IPS-NIHi11 (cell line): ENCODE measurements at regions not wholly inside any gene's neighbourhood (a gene's known extent, or its start where the extent isn't known, plus 50 kb on each side); places are given as distances from the start of the nearest gene placed in this dataset.

Source experiments
- DNase-seq: peaks from one replicate; pipeline ENCODE4 v3.0.0; 2012; ENCODE audit warnings: mixed read lengths, low spot score

DNA sequence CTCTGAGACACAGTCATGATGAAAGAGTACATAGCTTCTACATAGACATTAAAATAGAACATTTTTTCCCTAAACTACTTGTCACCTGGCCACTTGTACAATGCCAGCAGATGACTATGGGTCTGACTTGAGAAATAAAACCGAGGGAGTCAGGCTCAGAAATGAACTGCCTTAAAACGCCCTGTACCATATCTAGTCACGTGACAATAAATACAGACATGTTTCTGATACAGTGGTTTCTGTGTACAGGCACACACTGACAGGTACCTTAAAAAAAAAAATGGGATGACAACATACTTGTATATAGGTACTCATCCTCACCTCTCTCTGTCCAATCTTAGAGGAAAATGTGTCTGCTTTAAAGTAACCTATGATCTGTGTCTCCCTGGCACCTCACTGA, 144.1 kb downstream of the SH3BGRL2 start:
- no peak for DNase-seq

DNA sequence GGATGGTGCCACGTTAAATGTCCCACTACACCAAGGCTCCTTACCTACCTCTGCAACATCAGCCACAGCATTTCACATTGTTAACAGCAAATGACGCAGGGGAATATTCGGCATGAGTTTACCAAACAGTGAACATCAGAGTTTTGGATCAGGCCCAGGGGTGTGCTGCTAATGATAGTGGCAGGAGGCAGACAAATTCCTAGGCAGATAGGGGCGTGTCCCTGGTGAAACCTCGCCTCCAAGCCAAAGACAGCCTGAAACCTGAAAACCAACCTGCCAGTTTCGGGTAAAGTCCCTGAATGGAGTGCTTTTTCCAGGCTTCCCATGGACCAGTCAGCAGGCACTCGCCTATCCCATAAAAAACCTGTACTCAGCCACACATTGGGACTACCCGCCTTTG, 133.6 kb downstream of the SH3BGRL2 start:
- DNase-seq, result no peak

- DNase-seq, result no peak
Measured at GRCh38 chr6:79763301-79763700, 132.2 kb downstream of the SH3BGRL2 start.

DNA sequence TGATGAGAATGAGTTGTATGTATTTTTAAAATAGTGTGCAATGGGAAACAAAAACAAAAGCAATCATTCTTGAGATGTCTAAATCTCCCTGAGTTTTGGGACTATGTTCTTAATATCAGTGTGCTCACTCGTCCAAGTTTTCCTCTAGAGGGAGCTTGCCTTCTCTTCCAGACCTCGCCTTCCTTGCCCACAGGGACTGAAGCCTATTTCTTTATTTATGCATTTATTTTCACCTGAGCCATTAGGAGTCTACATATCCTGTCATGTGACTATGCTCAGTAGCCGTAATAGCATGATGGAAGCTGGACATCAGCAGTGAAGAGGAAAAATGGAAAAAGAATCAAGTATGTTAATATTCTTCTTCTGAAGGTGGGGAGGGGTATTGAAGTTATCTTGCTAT, 131.2 kb downstream of the SH3BGRL2 start:
- DNase-seq, result peak; percentile 22

GRCh38 chr6:79756496-79756895, 125.4 kb downstream of the SH3BGRL2 start:
- no peak for DNase-seq

- DNase-seq, result no peak
Measured at GRCh38 chr6:79755967-79756366, 124.8 kb downstream of the SH3BGRL2 start.
